ENCODE measurements at regions not wholly inside any gene's neighbourhood (a gene's known extent, or its start where the extent isn't known, plus 50 kb on each side); places are given as distances from the start of the nearest gene placed in this dataset.
"Not testable (repeated sequence)": the region's sequence is repeated elsewhere in the genome, so short reads cannot be mapped to it uniquely, and the experiment has no call there.

- TF ChIP-seq CTCF (optimal IDR thresholded peaks at IDR 0.05 in 1 of 3, IDR thresholded peaks at IDR 0.05 in 1 of 3, conservative IDR thresholded peaks at IDR 0.05 in 1 of 3; ENCODE audit: extremely low read depth in 1 of 3, insufficient read depth in 2 of 3, low read length in 3 of 3); EZH2 (IDR thresholded peaks at IDR 0.05; ENCODE audit: low read length): not testable (repeated sequence)
Observed at GRCh38 chr9:41034699-41035197, 93.7 kb downstream of the FOXD4L6 start.
